Lower leg skin (tissue), 4 donors: ENCODE measurements at regions not wholly inside any gene's neighbourhood (a gene's known extent, or its start where the extent isn't known, plus 50 kb on each side); places are given as distances from the start of the nearest gene placed in this dataset.

Source experiments
- DNase-seq, 2 donors: peaks; one replicate each; pipeline ENCODE4 v3.0.0-alpha.2; 2019; ENCODE audit warnings: low spot score in 2 of 2
- H3K4me3 ChIP-seq: fragments of 200-600 bp; sonication (generic); 2 replicates; pipeline ENCODE4 v1.5.1; 2017; ENCODE audit warnings: mild to moderate bottlenecking, low read depth; ENCODE audit not compliant: poor library complexity, severe bottlenecking
- CTCF ChIP-seq, 3 donors: fragments of 450-650 bp; IDR thresholded peaks; one replicate each; pipeline ENCODE4 v1.5.1; 2016; ENCODE audit warnings: antibody characterized with exemption in 3 of 3, mild to moderate bottlenecking in 3 of 3, moderate library complexity in 2 of 3
- POLR2A ChIP-seq, 2 donors: fragments of 450-650 bp; IDR thresholded peaks; one replicate each; pipeline ENCODE4 v1.6.1; 2016 to 2017; ENCODE audit warnings: antibody characterized with exemption in 2 of 2, mild to moderate bottlenecking in 1 of 2, moderate library complexity in 1 of 2
- WGBS, 2 donors: methylation state at CpG; one replicate each; pipeline ENCODE4 v1.1.5; 2018; 5-methylcytosine and 5-hydroxymethylcytosine counted together
- intact Hi-C: fragments of 100-400 bp; cut with DNase I; formaldehyde crosslinking; loops from one replicate; pipeline ENCODE4 v1.15.0; 2023; ENCODE audit warnings: low total_unique reads

DNA sequence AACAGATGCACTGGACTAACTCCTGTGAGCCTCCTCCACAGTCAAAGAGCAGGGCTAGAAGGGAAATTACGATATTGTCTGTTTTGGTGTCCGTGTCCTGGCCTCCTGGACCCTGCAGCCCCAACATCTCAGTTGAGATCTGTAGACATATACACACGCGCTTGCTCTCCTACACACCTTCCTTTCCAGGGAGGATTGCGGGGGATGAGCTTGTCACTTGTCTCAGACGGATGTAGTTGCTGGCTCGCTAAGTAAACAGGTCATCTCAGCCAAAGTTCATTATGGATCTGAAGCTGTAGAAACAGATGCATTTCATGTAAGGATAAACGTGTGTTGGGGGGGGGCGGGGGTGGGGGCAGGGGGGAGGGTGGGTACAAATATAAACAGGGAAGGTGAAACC, 549.3 kb downstream of the CCDC171 start:
- DNase-seq = no peak
- no peak for TF ChIP-seq CTCF (IDR thresholded peaks at IDR 0.05)
- TF ChIP-seq POLR2A (IDR thresholded peaks at IDR 0.05) = no peak
- H3K4me3 ChIP-seq = no peak overlapping the region
- intact Hi-C loops = no loop called here
- 85 to 89% methylated on average over 9 of the region's 9 CpGs for WGBS, 2 donors

DNA sequence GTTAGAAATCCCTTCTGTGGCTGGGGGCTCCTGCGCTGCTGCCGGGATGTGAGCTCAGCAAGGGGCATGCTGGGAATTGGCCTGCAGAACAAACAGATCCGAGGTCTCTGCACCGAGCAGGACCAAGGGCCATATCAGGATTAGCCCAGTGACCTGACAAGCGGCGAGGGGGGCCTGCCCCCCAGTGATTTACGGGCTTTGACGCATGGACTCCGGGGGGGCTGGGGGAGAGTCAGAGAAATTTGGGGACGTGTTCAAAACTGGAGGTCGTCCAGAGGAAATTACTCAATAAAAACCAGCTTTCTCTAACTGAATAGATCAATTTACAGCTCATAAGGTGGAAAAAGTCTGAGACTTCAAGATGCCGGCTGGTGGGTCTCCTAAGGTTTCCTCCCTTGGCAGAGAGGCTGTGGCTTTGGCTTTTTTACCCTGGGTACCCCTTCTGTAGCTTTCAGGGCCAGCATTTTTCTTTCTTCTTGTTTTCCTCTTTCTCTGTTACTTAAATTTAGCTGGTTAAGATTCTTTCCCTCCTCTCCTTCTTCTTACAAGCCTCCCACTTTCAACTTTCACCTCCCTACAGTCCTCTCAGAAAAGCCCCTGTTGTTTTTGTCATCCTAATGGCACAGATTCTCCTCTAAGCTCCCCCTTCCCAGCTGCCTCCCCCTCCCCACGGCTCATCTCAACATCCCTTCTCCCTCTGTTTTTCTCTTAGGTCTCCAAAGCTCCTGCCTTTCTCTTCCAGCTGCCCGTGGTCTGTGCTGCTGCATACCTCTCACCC, 551.0 kb downstream of the CCDC171 start:
- TF ChIP-seq POLR2A (IDR thresholded peaks at IDR 0.05) = no peak
- TF ChIP-seq CTCF (IDR thresholded peaks at IDR 0.05) = no peak
- 43 to 47% methylated on average over 14 of the region's 14 CpGs for WGBS, 2 donors
- DNase-seq = no peak
- intact Hi-C loops = no loop called here
- H3K4me3 ChIP-seq = no peak overlapping the region

DNA sequence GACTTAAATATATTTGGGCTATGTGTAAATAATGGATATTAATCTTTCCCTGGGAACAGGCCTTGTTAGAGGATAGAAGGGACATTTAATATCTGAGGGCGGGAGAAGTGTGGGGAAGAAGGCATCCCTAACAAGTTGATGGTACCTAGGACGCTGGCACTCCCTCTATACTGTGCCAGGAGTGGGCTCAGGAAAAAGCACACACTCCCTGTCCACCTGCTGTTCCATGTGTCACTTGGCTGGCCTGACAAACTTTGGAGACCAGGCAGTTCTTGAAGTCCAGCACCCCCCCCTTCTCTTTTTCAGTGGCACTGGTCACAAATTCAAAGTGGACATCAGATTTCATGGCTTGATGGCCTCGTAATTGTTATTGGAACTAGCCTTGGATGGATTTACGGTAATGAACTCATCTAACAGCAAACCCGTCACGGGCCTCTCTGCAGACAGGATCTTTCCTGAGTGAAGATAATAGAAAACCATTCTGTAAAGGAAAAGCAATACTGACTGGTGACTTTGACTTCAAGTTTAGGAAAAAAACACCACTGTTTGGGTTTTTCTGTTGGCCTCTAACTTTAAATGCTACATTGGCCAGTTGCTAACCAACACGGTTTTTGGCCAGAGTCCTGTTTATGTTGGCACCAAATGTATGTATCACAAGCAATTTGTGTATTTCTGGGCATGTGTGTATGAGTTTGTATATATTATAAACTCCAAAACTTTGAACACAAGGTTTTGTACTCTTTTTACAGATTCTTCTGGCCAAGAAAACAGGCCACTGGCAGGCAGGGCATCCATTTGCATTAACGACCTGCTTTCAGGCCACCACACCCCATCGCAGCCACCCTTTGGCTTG, 552.6 kb downstream of the CCDC171 start:
- 73 to 79% methylated on average over 9 of the region's 9 CpGs for WGBS, 2 donors
- no peak for DNase-seq

DNA sequence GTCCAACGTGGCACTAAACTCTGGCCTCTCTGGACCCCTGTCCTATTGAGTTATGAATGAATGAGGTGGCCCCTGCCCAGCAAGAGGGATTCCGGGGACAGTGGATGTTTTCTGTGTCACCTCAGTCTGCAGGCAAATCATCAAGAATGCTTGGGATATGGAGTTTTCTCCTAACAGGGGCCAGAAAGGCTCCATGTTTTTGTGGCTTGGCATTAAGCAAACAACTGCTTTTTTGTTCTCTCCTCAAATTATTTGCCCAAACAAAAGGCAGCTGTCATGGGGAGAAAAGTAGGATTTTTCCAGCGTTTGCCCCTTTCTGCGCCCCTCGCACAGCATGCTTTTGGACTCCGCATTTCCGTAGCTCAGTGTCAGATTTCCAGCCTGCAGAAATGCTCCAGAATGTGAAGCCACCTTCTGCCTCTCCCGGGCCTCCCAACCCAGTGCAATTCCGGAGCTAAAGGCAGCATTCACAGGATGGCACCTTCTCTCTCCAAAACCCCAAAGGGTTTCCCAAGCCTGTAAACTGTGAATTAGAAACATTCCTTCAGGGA, 553.3 kb downstream of the CCDC171 start:
- WGBS, 2 donors = 68 to 72% methylated on average over 9 of the region's 9 CpGs
- no peak for DNase-seq
- no peak overlapping the region for H3K4me3 ChIP-seq
- intact Hi-C loops = no loop called here
- TF ChIP-seq CTCF (IDR thresholded peaks at IDR 0.05) = no peak
- no peak for TF ChIP-seq POLR2A (IDR thresholded peaks at IDR 0.05)

More for the DNA sequence above, 552.6 kb downstream of the CCDC171 start:
- TF ChIP-seq POLR2A (IDR thresholded peaks at IDR 0.05) = no peak
- no peak overlapping the region for H3K4me3 ChIP-seq
- intact Hi-C loops = no loop called here

GRCh38 chr9:16112116-16112515, 559.3 kb downstream of the CCDC171 start:
- 89 to 91% methylated on average over 6 of the region's 6 CpGs for WGBS, 2 donors
- DNase-seq = no peak
- TF ChIP-seq CTCF (IDR thresholded peaks at IDR 0.05) = no peak
- TF ChIP-seq POLR2A (IDR thresholded peaks at IDR 0.05) = no peak
- no peak overlapping the region for H3K4me3 ChIP-seq
- intact Hi-C loops = loop anchor here (5.0 kb wide), 1 partner anchor 200 kb away; no protein-coding TSS in a partner anchor

DNA sequence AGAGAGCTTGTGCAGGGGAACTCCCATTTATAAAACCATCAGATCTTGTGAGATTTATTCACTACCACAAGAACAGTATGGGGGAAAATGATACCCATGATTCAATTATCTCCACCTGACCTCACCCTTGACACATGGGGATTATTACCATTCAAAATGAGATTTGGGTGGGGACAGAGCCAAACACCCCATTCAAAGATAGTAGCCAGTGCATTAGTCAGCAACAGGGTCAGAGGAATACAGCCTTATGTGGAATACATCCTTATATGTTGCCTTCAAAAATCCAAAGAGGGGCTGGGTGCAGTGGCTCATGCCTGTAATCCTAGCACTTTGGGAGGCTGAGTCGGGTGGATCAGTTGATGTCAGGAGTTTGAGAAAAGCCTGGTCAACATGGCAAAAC, 563.2 kb downstream of the CCDC171 start:
- WGBS, 2 donors = 83 to 100% methylated on average over 1 of the region's 1 CpG
- DNase-seq = no peak
- intact Hi-C loops = no loop called here
- no peak for TF ChIP-seq POLR2A (IDR thresholded peaks at IDR 0.05)
- TF ChIP-seq CTCF (IDR thresholded peaks at IDR 0.05) = no peak
- no peak overlapping the region for H3K4me3 ChIP-seq
